DMS114 treated with DMSO at 0.1 percent for 48 hours (cell line): ENCODE measurements at regions not wholly inside any gene's neighbourhood (a gene's known extent, or its start where the extent isn't known, plus 50 kb on each side); places are given as distances from the start of the nearest gene placed in this dataset.
"Not testable (repeated sequence)": the region's sequence is repeated elsewhere in the genome, so short reads cannot be mapped to it uniquely, and the experiment has no call there.

ENCODE experiments used
- DNase-seq: peaks from one replicate; lab custom pipeline; 2025; ENCODE audit not compliant: unreplicated experiment; lab: John Stamatoyannopoulos, UW

- no peak for DNase-seq
Observed at GRCh38 chr1:168421399-168422004, 122.3 kb downstream of the XCL2 start.

GRCh38 chr1:168420177-168420576 lies 123.6 kb downstream of the XCL2 start:
- no peak for DNase-seq

DNA sequence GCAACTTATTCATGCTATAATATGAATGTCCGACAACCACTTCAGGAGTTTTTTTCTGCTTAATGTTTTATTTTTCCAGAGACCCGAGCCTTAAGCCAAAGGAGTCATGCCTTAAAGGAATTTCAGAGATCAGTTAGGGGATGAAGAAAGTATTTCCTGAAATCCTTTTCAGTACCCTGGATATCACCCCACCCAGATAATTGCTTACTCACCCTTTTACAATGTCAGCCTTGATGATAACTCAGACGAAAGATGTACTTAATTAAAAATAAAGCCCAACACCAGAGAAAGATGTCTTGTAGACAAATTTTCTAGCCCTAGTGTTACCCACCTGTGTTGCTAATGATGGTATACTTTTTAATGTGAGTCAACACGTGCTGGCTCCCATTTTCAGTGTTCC lies 124.1 kb downstream of the XCL2 start:
- DNase-seq: no peak

- DNase-seq: no peak
Observed at GRCh38 chr1:168416220-168416619, 127.6 kb downstream of the XCL2 start.

DNA sequence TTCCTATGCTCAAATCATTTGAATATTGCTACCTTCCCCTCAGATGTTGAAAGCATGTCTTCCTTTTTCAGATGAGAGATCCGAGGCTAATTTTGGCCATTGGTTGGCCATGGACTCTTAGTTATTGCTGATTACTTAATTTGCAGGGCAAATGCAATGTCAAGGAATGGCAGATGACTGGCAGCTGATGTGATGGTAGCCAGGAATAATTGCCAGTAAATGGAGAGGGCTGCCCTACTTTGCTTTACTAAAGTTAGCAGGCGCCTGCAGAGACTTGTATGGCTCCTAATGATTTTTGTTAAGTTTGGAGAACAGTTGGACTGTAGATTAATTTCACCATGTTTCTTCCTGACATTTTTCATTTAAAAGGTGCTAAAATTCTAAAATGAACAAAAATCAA lies 128.9 kb downstream of the XCL2 start:
- DNase-seq: no peak

- no peak for DNase-seq
Observed at GRCh38 chr1:168410464-168410863, 129.8 kb downstream of the TBX19 start.

DNA sequence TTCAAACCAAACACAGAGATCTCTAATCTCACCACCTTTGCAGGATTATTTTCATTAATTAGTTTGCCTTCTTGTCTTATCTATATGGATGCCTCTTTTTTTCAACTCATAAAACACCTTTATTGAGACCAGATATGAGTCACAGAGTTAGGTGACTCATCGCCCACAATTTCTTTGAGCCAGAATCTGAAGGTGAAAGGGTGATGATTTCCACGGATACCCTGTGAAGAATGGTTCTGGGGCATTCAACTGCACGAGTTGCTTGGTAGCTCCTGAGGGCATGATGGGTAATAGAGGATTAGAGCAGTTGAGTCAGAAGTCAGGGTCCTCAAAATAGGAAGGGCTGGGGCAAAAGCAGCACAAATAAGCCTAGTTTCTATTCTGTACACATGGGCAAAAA lies 128.2 kb downstream of the TBX19 start:
- DNase-seq: no peak

DNA sequence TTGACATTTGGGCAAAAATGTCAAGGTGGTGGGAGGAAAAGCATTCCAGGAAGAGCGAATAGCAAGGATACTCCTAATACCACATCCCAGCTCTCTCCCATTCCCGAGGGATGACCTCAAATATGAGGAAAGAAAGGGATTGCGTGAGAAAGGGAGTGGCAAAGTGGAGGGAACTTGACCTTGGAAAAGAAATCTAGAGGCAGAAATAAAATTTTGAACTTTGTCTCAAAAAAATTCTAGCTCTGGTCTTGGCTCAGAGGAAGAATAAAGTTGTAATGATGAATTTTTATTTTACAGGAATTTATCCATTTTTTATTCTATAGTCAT lies 127.8 kb downstream of the TBX19 start:
- DNase-seq: no peak

DNA sequence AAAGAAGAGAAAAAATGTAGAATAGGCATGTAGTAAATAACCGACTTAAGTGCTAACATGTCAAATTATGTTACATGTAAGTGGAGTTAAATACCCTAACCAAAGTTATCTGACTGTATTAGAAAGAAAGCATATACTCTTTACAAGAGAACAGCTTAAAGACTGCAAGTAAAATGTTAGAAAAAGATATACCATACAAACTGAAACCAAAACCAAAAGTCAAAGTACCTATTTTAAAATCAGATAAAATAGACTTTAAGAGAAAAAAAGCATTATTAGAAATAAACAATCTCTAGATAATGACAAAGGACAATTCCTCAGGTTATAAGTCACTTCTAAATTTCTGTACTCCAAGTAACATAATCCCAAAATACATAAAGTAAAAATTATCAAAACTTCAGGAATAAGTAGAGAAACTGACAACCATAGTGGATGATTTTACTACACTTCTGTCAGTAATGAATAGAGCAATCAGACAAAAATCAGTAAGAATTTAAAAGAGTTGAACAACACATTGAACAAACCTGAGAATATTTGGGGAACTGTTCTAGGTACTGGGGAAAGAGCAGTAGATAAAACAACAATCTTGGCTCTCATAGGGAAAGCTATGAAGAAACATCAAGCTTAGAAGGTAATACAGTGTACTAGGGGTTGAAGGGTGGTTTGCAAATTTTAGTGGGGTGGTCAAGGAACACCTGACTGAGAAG lies 127.3 kb downstream of the TBX19 start:
- DNase-seq: no peak

DNA sequence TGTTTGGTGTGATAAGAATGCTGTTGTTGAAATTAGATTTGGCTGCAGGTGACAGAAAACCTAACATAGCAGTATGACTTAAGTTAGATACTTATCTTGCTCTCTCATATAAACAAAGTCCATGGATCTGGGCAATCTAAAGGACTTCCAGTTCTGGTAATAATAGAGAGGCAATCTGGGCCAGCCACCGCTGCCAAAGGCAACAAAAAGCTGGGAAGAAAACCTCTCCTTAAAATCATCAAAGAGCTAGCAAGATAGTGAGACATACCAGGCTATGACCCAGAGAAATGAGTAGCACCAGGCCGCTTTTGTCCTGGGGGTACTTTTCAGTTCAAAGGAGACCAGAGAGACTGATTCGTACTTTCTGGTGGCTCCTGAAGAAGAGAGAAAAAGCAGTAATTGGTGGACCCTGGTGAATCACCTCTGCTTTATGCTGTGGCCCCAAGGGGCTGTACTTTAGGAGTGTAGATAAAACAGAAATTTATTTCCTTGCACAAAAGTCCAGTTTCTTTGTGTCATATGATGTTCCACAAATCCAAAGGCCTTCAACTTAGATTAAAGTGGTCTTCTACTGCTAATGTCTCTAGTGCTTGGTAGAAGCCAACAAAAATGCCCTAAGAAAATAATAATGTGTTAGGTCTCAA lies 125.4 kb downstream of the TBX19 start:
- DNase-seq: no peak

- DNase-seq: no peak
Observed at GRCh38 chr1:168403140-168403539, 122.5 kb downstream of the TBX19 start.

DNA sequence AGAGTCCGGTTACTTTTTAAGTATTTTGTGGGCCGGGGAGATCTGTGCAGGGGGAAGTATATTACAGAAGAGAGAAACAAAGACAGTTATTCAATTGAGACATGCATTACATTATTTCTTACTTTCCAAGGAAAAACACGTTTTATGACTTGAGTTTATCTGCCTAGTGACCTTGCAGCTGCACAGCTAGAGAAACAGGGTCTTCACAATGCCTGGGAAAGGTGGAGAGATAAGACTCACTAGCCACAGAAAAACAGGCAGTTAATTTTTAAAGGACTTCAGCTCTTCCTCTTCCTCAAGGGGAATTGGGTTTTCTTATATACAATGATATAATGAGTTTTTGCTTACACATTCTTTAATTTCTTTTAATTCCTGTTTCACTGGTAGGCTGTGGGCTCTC lies 121.8 kb downstream of the TBX19 start:
- DNase-seq: not testable (repeated sequence)

- DNase-seq: no peak
Observed at GRCh38 chr1:168401341-168401740, 120.7 kb downstream of the TBX19 start.

GRCh38 chr1:168400139-168400538 lies 119.5 kb downstream of the TBX19 start:
- no peak for DNase-seq

GRCh38 chr1:168397806-168398205 lies 117.1 kb downstream of the TBX19 start:
- no peak for DNase-seq

DNA sequence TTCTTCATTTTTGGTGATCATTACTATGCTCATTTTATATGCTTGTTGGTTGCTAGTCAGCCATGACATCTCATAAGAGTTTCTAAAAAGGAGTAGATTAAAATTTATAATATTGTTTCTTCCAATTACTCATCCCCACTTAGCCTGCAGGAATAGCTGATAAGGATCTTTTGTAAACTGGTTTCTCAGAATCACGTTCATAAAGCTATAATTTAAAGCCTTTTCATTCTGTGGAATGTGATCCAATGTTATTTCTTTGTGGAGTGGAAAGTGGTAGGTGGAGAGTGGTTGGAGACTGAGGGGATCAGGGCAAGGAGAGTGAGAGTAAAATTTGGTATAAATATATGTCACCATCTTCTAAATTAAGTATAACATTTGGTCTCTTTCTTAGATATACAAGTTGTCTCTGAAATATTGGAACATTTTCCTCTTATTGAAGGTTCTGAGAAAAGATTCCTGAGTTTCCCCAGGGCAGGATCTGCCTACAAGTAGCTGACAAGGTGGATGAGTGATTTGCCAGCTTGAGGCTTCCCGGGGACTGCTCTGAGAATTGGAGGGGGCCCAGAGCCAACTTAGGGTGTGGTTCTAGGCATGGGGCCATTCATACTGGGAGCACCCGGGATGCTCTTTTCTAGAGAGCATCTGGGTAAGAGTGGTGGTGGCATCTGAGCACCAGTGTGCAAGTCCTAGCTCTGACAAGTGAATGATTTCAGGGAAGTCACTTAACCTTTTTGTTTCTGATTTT lies 116.4 kb downstream of the TBX19 start:
- no peak for DNase-seq

DNA sequence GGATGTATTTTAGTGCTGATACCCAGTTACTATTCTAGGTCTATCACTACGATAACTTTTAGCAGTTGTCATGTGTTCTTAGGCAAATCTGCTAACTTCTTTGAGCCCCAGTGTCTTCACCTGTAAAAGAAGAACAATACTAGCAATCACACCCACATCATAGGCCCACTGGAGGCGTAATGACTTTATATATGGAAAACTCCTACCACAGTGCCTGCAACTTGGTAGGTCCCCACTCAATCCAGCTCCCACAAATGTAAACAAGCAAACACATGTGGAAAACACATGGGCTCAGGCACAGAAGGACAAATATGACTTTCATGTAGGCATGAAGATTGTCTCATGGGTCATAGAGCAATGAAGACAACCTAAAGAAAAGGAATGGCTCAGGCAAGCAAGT lies 115.8 kb downstream of the TBX19 start:
- DNase-seq: no peak

DNA sequence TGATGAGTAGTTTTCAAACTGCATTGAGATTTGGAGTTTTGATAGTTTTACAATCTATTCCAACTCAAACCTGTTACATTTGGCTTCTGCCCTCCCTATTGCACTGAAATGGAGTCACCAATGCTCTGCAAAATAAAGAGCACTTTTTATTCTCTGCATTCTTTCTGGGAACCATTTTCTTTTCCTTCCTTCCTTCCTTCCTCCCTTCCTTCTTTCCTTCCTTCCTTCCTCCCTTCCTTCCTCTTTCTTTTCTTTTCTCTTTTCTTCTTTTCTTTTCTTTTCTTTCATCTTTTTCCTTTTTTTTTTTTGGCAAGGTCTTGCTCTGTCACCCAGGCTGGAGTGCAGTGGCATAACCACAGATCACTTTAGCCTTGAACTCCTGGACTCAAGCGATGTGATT lies 114.2 kb downstream of the TBX19 start:
- DNase-seq: no peak

DNA sequence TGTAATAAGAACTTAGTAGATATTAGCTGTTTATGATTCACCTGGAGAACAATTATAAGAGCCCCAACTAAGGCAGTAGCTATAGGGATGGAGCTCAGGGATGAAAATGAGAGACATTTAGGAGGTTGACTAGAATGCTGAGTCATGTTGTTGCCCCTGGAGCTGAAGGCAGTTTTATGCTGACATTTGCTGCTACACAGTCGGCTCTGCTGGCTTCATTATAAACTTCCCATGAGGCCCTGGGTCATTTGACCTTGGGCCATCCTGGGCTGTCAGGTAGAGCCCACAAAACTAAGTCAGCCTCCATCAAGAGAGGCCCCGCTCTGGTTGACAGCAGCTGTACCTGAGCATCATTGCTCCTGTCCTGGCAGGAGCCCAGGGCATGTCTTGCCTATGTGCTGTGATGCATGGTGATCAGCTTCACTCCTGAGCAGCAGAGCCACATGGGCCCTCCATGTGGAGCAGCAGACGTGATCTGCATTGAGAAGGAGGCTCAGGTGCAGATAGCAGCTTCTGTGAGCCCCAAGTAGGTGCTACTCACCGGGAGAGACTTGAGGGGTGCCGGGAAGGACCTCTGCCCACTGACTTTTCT lies 112.4 kb downstream of the TBX19 start:
- DNase-seq: no peak

- DNase-seq: no peak
Observed at GRCh38 chr1:168391851-168392681, 111.4 kb downstream of the TBX19 start.

GRCh38 chr1:168390271-168390670 lies 109.6 kb downstream of the TBX19 start:
- DNase-seq: no peak
